ENCODE measurements at regions not wholly inside any gene's neighbourhood (a gene's known extent, or its start where the extent isn't known, plus 50 kb on each side); places are given as distances from the start of the nearest gene placed in this dataset.

- FAIRE-seq (no peak), DNase-seq (ENCODE audit: insufficient read length, low spot score) (no peak)
- no peak for TF ChIP-seq TAF1 (IDR thresholded peaks at IDR 0.05; ENCODE audit: low read depth, low read length)
- no peak for TF ChIP-seq SPI1 (IDR thresholded peaks at IDR 0.05; ENCODE audit: low read depth, low read length)
- TF ChIP-seq POLR2A (IDR thresholded peaks at IDR 0.05; ENCODE audit: low read depth, low read length) = no peak
- TF ChIP-seq PAX5 (IDR thresholded peaks at IDR 0.05; ENCODE audit: insufficient read depth, low read length, severe bottlenecking) = no peak
- no peak for TF ChIP-seq POLR2AphosphoS5 (IDR thresholded peaks at IDR 0.05; ENCODE audit: low read depth, low read length)
- no peak for TF ChIP-seq POU2F2 (IDR thresholded peaks at IDR 0.05; ENCODE audit: low read depth, low read length)
Observed at GRCh38 chr10:118195729-118196128, 146.4 kb downstream of the FAM204A start.

- no peak for FAIRE-seq
- no peak for DNase-seq (ENCODE audit: insufficient read length, low spot score)
- TF ChIP-seq SPI1 (IDR thresholded peaks at IDR 0.05; ENCODE audit: low read depth, low read length) (no peak), POLR2AphosphoS5 (IDR thresholded peaks at IDR 0.05; ENCODE audit: low read depth, low read length) (no peak)
Observed at GRCh38 chr10:118193642-118194041, 146.9 kb upstream of the RAB11FIP2 start.

GRCh38 chr10:118181021-118181420 is 134.3 kb upstream of the RAB11FIP2 start:
- TF ChIP-seq PAX5 (IDR thresholded peaks at IDR 0.05; ENCODE audit: insufficient read depth, low read length, severe bottlenecking) = no peak
- DNase-seq (ENCODE audit: insufficient read length, low spot score) = no peak
- no peak for FAIRE-seq

GRCh38 chr10:118175148-118175547 is 128.4 kb upstream of the RAB11FIP2 start:
- DNase-seq (ENCODE audit: insufficient read length, low spot score) = no peak
- no peak for FAIRE-seq
- TF ChIP-seq POLR2A (IDR thresholded peaks at IDR 0.05; ENCODE audit: low read depth, low read length) (no peak), TAF1 (IDR thresholded peaks at IDR 0.05; ENCODE audit: low read depth, low read length) (no peak), POU2F2 (IDR thresholded peaks at IDR 0.05; ENCODE audit: low read depth, low read length) (no peak), SPI1 (IDR thresholded peaks at IDR 0.05; ENCODE audit: low read depth, low read length) (no peak), PAX5 (IDR thresholded peaks at IDR 0.05; ENCODE audit: insufficient read depth, low read length, severe bottlenecking) (no peak), POLR2AphosphoS5 (IDR thresholded peaks at IDR 0.05; ENCODE audit: low read depth, low read length) (no peak)

- no peak for DNase-seq (ENCODE audit: insufficient read length, low spot score)
- TF ChIP-seq TAF1 (IDR thresholded peaks at IDR 0.05; ENCODE audit: low read depth, low read length) (no peak), POU2F2 (IDR thresholded peaks at IDR 0.05; ENCODE audit: low read depth, low read length) (no peak), POLR2A (IDR thresholded peaks at IDR 0.05; ENCODE audit: low read depth, low read length) (no peak), PAX5 (IDR thresholded peaks at IDR 0.05; ENCODE audit: insufficient read depth, low read length, severe bottlenecking) (no peak), POLR2AphosphoS5 (IDR thresholded peaks at IDR 0.05; ENCODE audit: low read depth, low read length) (no peak), SPI1 (IDR thresholded peaks at IDR 0.05; ENCODE audit: low read depth, low read length) (no peak)
- FAIRE-seq = no peak
Observed at GRCh38 chr10:118173296-118173695, 126.6 kb upstream of the RAB11FIP2 start.

GRCh38 chr10:118171861-118172260 is 125.1 kb upstream of the RAB11FIP2 start:
- no peak for FAIRE-seq

GRCh38 chr10:118167056-118167700 is 120.4 kb upstream of the RAB11FIP2 start:
- no peak for TF ChIP-seq TAF1 (IDR thresholded peaks at IDR 0.05; ENCODE audit: low read depth, low read length)
- TF ChIP-seq POU2F2 (IDR thresholded peaks at IDR 0.05; ENCODE audit: low read depth, low read length) = no peak
- TF ChIP-seq PAX5 (IDR thresholded peaks at IDR 0.05; ENCODE audit: insufficient read depth, low read length, severe bottlenecking) = no peak
- no peak for DNase-seq (ENCODE audit: insufficient read length, low spot score)
- no peak for FAIRE-seq

More at GRCh38 chr10:118171861-118172260, 125.1 kb upstream of the RAB11FIP2 start:
- TF ChIP-seq POU2F2 (IDR thresholded peaks at IDR 0.05; ENCODE audit: low read depth, low read length) (no peak), PAX5 (IDR thresholded peaks at IDR 0.05; ENCODE audit: insufficient read depth, low read length, severe bottlenecking) (no peak), POLR2A (IDR thresholded peaks at IDR 0.05; ENCODE audit: low read depth, low read length) (no peak), SPI1 (IDR thresholded peaks at IDR 0.05; ENCODE audit: low read depth, low read length) (no peak), TAF1 (IDR thresholded peaks at IDR 0.05; ENCODE audit: low read depth, low read length) (no peak), POLR2AphosphoS5 (IDR thresholded peaks at IDR 0.05; ENCODE audit: low read depth, low read length) (no peak)
- no peak for DNase-seq (ENCODE audit: insufficient read length, low spot score)

GRCh38 chr10:118163217-118163616 is 116.5 kb upstream of the RAB11FIP2 start:
- no peak for TF ChIP-seq POLR2A (IDR thresholded peaks at IDR 0.05; ENCODE audit: low read depth, low read length)
- no peak for TF ChIP-seq SPI1 (IDR thresholded peaks at IDR 0.05; ENCODE audit: low read depth, low read length)
- no peak for TF ChIP-seq PAX5 (IDR thresholded peaks at IDR 0.05; ENCODE audit: insufficient read depth, low read length, severe bottlenecking)
- no peak for TF ChIP-seq POLR2AphosphoS5 (IDR thresholded peaks at IDR 0.05; ENCODE audit: low read depth, low read length)
- TF ChIP-seq POU2F2 (IDR thresholded peaks at IDR 0.05; ENCODE audit: low read depth, low read length) = no peak
- TF ChIP-seq TAF1 (IDR thresholded peaks at IDR 0.05; ENCODE audit: low read depth, low read length) = no peak
- FAIRE-seq (no peak), DNase-seq (ENCODE audit: insufficient read length, low spot score) (no peak)

- FAIRE-seq (no peak), DNase-seq (ENCODE audit: insufficient read length, low spot score) (no peak)
- TF ChIP-seq SPI1 (IDR thresholded peaks at IDR 0.05; ENCODE audit: low read depth, low read length) (no peak), PAX5 (IDR thresholded peaks at IDR 0.05; ENCODE audit: insufficient read depth, low read length, severe bottlenecking) (no peak), POU2F2 (IDR thresholded peaks at IDR 0.05; ENCODE audit: low read depth, low read length) (no peak), TAF1 (IDR thresholded peaks at IDR 0.05; ENCODE audit: low read depth, low read length) (no peak), POLR2A (IDR thresholded peaks at IDR 0.05; ENCODE audit: low read depth, low read length) (no peak), POLR2AphosphoS5 (IDR thresholded peaks at IDR 0.05; ENCODE audit: low read depth, low read length) (no peak)
Observed at GRCh38 chr10:118161461-118162246, 114.9 kb upstream of the RAB11FIP2 start.

- TF ChIP-seq POLR2A (IDR thresholded peaks at IDR 0.05; ENCODE audit: low read depth, low read length) = no peak
- no peak for TF ChIP-seq POLR2AphosphoS5 (IDR thresholded peaks at IDR 0.05; ENCODE audit: low read depth, low read length)
- no peak for TF ChIP-seq POU2F2 (IDR thresholded peaks at IDR 0.05; ENCODE audit: low read depth, low read length)
- TF ChIP-seq TAF1 (IDR thresholded peaks at IDR 0.05; ENCODE audit: low read depth, low read length) = no peak
- no peak for TF ChIP-seq SPI1 (IDR thresholded peaks at IDR 0.05; ENCODE audit: low read depth, low read length)
- no peak for TF ChIP-seq PAX5 (IDR thresholded peaks at IDR 0.05; ENCODE audit: insufficient read depth, low read length, severe bottlenecking)
- FAIRE-seq (no peak), DNase-seq (ENCODE audit: insufficient read length, low spot score) (no peak)
Observed at GRCh38 chr10:118153287-118153686, 106.5 kb upstream of the RAB11FIP2 start.
